ENCODE measurements at regions not wholly inside any gene's neighbourhood (a gene's known extent, or its start where the extent isn't known, plus 50 kb on each side); places are given as distances from the start of the nearest gene placed in this dataset.

GRCh38 chr11:94678236-94678635, 89.9 kb upstream of the AMOTL1 start:
- TF ChIP-seq CTCF (IDR thresholded peaks at IDR 0.05) (no peak), ZFX (IDR thresholded peaks at IDR 0.05; ENCODE audit: borderline replicate concordance) (no peak)
- H3K27ac ChIP-seq: no peak overlapping the region

- TF ChIP-seq CTCF (IDR thresholded peaks at IDR 0.05) (no peak), ZFX (IDR thresholded peaks at IDR 0.05; ENCODE audit: borderline replicate concordance) (no peak)
- H3K27ac ChIP-seq: no peak overlapping the region
These were observed 89.3 kb upstream of the AMOTL1 start for GRCh38 chr11:94678901-94679300.

- no peak overlapping the region for H3K27ac ChIP-seq
- TF ChIP-seq ZFX (IDR thresholded peaks at IDR 0.05; ENCODE audit: borderline replicate concordance) (no peak), CTCF (IDR thresholded peaks at IDR 0.05) (no peak)
These were observed 87.7 kb upstream of the AMOTL1 start for GRCh38 chr11:94680426-94680825.

- no peak for TF ChIP-seq ZFX (IDR thresholded peaks at IDR 0.05; ENCODE audit: borderline replicate concordance)
- no peak for TF ChIP-seq CTCF (IDR thresholded peaks at IDR 0.05)
These were observed 87.0 kb upstream of the AMOTL1 start for GRCh38 chr11:94681140-94681539.

GRCh38 chr11:94681852-94682251, 86.3 kb upstream of the AMOTL1 start:
- no peak overlapping the region for H3K27ac ChIP-seq
- TF ChIP-seq CTCF (IDR thresholded peaks at IDR 0.05) (no peak), ZFX (IDR thresholded peaks at IDR 0.05; ENCODE audit: borderline replicate concordance) (no peak)

More at GRCh38 chr11:94681140-94681539, 87.0 kb upstream of the AMOTL1 start:
- H3K27ac ChIP-seq: no peak overlapping the region

- TF ChIP-seq CTCF (IDR thresholded peaks at IDR 0.05) (no peak), ZFX (IDR thresholded peaks at IDR 0.05; ENCODE audit: borderline replicate concordance) (no peak)
- no peak overlapping the region for H3K27ac ChIP-seq
These were observed 73.7 kb upstream of the AMOTL1 start for GRCh38 chr11:94694309-94695060.

GRCh38 chr11:94697156-94697555, 71.0 kb upstream of the AMOTL1 start:
- TF ChIP-seq CTCF (IDR thresholded peaks at IDR 0.05): no peak
- no peak for TF ChIP-seq ZFX (IDR thresholded peaks at IDR 0.05; ENCODE audit: borderline replicate concordance)
- no peak overlapping the region for H3K27ac ChIP-seq
